ENCODE measurements at regions not wholly inside any gene's neighbourhood (a gene's known extent, or its start where the extent isn't known, plus 50 kb on each side); places are given as distances from the start of the nearest gene placed in this dataset.

DNA sequence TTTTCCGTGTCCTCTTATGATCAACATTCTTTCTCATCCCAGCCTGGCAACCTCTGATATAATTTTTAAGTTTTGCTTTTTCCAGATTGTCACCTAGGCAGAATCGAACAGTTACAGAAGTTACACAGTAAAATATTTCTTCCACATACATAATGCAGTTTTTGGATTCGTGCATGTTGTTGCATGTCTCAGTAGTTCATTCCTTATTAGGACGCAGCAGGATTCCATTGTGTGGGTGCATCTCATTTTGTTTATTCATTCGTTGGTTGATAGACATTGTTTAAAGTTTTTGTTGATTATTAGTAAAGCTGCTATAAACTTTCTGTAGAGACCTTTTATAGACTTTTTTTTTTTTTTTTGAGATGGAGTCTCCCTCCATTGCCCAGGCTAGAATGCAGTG, 284.3 kb upstream of the FERMT1 start:
- Histone ChIP-seq H3K9me3 (no peaks in the 10 kb centered on the region), H3K4me1 (no peaks in the 10 kb centered on the region), H3K4me3 (no peak overlapping the region), H3K27me3 (no peaks in the 10 kb centered on the region), H3K36me3 (no peaks in the 10 kb centered on the region), H3K27ac (no peak overlapping the region)
- no peak for DNase-seq
- ATAC-seq: no peak
- intact Hi-C loops (cut with DNase I): no loop called here
- TF ChIP-seq CTCF (IDR thresholded peaks at IDR 0.05): no peak

DNA sequence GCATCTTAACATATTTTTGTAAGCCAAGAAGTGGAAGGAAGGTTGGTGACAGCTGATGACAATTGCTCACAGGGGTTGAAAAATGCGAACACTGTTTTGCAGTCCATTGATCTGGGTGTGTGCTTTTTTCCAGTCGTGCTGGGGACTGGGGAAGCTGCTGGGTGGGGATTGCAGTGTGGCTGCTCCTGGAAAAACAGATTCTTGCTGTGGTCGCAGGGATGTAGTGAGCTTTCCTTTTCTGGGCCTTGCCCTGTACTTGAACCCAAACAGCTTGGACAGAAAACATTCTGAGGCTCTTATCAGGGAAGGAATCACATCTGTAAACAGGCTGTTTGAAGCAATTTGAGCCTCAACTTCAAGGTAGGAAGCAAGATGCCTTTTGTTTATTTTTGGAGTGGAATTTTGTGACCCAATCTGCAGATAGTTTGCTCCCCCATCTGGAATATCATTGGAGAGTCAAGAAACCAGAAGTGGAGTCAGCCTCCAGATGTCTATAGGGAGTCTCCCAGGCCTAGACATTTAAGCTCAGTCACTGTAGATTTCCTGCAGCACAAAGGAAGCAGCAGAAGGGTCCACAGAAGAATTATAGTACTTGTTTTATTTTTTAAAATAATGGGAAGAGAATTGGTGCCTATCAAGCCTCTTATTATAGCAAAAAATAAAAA, 279.2 kb upstream of the FERMT1 start:
- H3K27me3 ChIP-seq: no peaks in the 10 kb centered on the region
- no peak for DNase-seq
- ATAC-seq: no peak
- no peaks in the 10 kb centered on the region for H3K4me1 ChIP-seq
- no peak for TF ChIP-seq CTCF (IDR thresholded peaks at IDR 0.05)
- intact Hi-C loops (cut with DNase I): no loop called here
- H3K9me3 ChIP-seq: no peaks in the 10 kb centered on the region
- no peak overlapping the region for H3K4me3 ChIP-seq
- no peak overlapping the region for H3K27ac ChIP-seq
- H3K36me3 ChIP-seq: no peaks in the 10 kb centered on the region

DNA sequence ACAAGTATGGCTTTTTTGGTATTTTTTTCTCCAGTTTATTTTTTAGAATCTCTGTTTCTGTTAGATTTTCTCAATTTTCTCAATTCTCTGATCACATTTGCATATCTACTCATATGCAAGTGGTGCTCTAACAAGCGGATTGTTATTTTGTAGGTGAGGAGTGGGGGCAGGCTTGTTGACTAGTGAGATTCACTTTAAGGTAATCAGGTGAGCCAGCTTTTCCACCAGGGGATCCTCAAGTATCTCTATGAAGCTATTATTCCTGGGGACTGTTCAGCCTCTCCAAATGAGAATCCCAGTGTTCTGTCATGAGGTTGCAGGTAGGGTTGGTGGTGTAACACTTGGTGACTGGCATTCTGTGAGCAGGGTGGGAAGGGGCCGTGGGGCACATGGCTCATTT, 274.3 kb upstream of the FERMT1 start:
- no peaks in the 10 kb centered on the region for H3K27me3 ChIP-seq
- intact Hi-C loops (cut with DNase I): no loop called here
- no peak for ATAC-seq

GRCh38 chr20:6395695-6396094, 272.9 kb upstream of the FERMT1 start:
- TF ChIP-seq CTCF (IDR thresholded peaks at IDR 0.05): no peak
- DNase-seq: no peak
- intact Hi-C loops (cut with DNase I): no loop called here
- no peaks in the 10 kb centered on the region for H3K9me3 ChIP-seq
- H3K4me3 ChIP-seq: no peak overlapping the region
- H3K4me1 ChIP-seq: no peaks in the 10 kb centered on the region
- no peaks in the 10 kb centered on the region for H3K27me3 ChIP-seq
- H3K36me3 ChIP-seq: no peaks in the 10 kb centered on the region
- no peak overlapping the region for H3K27ac ChIP-seq
- peak; percentile 33 for ATAC-seq

More for the DNA sequence above, 274.3 kb upstream of the FERMT1 start:
- no peak for DNase-seq
- no peak overlapping the region for H3K27ac ChIP-seq
- H3K9me3 ChIP-seq: no peaks in the 10 kb centered on the region
- H3K4me3 ChIP-seq: no peak overlapping the region
- no peaks in the 10 kb centered on the region for H3K4me1 ChIP-seq
- no peaks in the 10 kb centered on the region for H3K36me3 ChIP-seq
- no peak for TF ChIP-seq CTCF (IDR thresholded peaks at IDR 0.05)

- no peak for TF ChIP-seq CTCF (IDR thresholded peaks at IDR 0.05)
- Histone ChIP-seq H3K4me1 (no peaks in the 10 kb centered on the region), H3K27me3 (no peaks in the 10 kb centered on the region), H3K4me3 (no peak overlapping the region), H3K9me3 (peaks cover 0 to 4% of the 10 kb centered on the region in 2 donors), H3K27ac (no peak overlapping the region), H3K36me3 (no peaks in the 10 kb centered on the region)
- no peak for ATAC-seq
- intact Hi-C loops (cut with DNase I): no loop called here
- no peak for DNase-seq
Measured at GRCh38 chr20:6388671-6389197, 265.9 kb upstream of the FERMT1 start.

Measured in left lung (tissue), 4 donors.